Astrocyte of the cerebellum (primary cell): ENCODE measurements at regions not wholly inside any gene's neighbourhood (a gene's known extent, or its start where the extent isn't known, plus 50 kb on each side); places are given as distances from the start of the nearest gene placed in this dataset.

Experiments used
- DNase-seq: peaks from one replicate; pipeline ENCODE4 v3.0.0-alpha.2; 2011; ENCODE audit warnings: low read depth
- H3K4me3 ChIP-seq: 2 replicates; pipeline ENCODE4 v1.5.1; 2011; ENCODE audit warnings: mild to moderate bottlenecking, low read depth, low read length, moderate library complexity
- CTCF ChIP-seq: IDR thresholded peaks from 2 replicates; pipeline ENCODE4 v1.5.1; 2012; ENCODE audit warnings: low read length, low read depth, moderate library complexity, mild to moderate bottlenecking; ENCODE audit errors: missing control alignments
- in situ Hi-C: cut with HindIII; loops from 2 replicates; pipeline ENCODE4 v1.10.0; 2017; ENCODE audit warnings: low sequenced_read_pairs

- no peak overlapping the region for H3K4me3 ChIP-seq
- in situ Hi-C loops, result loop anchor here (10.0 kb wide), 1 partner anchor 365 kb away; no protein-coding TSS in a partner anchor
- no peak for TF ChIP-seq CTCF
- no peak for DNase-seq
These were observed 157.1 kb downstream of the RAB11FIP2 start for GRCh38 chr10:117889664-117890063.

- H3K4me3 ChIP-seq, result no peak overlapping the region
- TF ChIP-seq CTCF, result no peak
- in situ Hi-C loops, result loop anchor here (10.0 kb wide), 1 partner anchor 362 kb away; no protein-coding TSS in a partner anchor
- DNase-seq, result no peak
These were observed 154.0 kb downstream of the RAB11FIP2 start for GRCh38 chr10:117892681-117893220.

DNA sequence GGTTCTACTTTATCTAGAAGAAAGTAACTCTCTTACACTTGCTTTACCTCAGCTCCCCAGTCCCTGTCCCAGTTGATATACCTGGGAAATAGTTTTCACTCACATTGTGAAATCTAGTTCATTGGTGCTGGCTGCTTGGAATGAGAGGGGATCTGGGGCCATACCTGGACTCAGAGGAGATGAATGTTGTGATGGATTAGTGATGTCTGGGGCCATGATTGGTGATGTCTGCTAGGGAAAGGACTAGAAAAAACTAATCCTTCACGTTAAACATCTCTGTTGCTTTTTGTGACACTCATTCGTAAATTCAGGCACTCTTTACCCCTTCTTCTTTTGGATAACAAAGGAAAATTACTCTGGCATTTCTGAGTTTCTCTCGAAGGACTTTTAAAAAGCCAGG, 152.4 kb downstream of the RAB11FIP2 start:
- TF ChIP-seq CTCF, result no peak
- no peak for DNase-seq
- in situ Hi-C loops, result loop anchor here (10.0 kb wide), 1 partner anchor 360 kb away; no protein-coding TSS in a partner anchor

GRCh38 chr10:117896517-117896916, 150.2 kb downstream of the RAB11FIP2 start:
- in situ Hi-C loops, result loop anchor here (10.0 kb wide), 1 partner anchor 358 kb away; no protein-coding TSS in a partner anchor
- no peak overlapping the region for H3K4me3 ChIP-seq
- DNase-seq, result no peak
- no peak for TF ChIP-seq CTCF

More for the DNA sequence above, 152.4 kb downstream of the RAB11FIP2 start:
- no peak overlapping the region for H3K4me3 ChIP-seq

- no peak overlapping the region for H3K4me3 ChIP-seq
- in situ Hi-C loops, result loop anchor here (10.0 kb wide), 1 partner anchor 356 kb away; no protein-coding TSS in a partner anchor
- no peak for TF ChIP-seq CTCF
- DNase-seq, result no peak
These were observed 147.5 kb downstream of the RAB11FIP2 start for GRCh38 chr10:117899181-117899683.

DNA sequence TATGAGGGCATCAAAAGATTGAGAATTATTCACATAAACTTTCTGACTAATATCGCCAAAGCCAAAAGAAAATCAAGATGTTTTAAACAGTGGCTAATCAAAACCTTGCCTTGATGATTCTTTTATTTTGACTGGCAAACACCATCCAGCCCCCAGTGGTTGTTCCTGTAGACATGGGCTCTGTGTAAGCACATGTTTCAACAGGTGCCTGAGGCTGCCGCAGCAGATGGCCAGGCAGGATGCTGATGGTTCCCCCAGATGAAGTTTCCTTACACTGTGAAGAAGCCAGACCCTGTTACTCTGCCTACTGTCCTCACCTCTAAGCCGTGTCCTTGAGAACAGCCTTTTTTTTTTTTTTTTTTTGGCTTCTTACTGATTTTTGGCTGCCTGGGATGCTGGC, 146.5 kb downstream of the RAB11FIP2 start:
- DNase-seq, result no peak

More for the DNA sequence above, 146.5 kb downstream of the RAB11FIP2 start:
- no peak for TF ChIP-seq CTCF
- no peak overlapping the region for H3K4me3 ChIP-seq
- in situ Hi-C loops, result no loop called here
